ENCODE measurements at regions not wholly inside any gene's neighbourhood (a gene's known extent, or its start where the extent isn't known, plus 50 kb on each side); places are given as distances from the start of the nearest gene placed in this dataset.
"Not testable (repeated sequence)": the region's sequence is repeated elsewhere in the genome, so short reads cannot be mapped to it uniquely, and the experiment has no call there.

DNA sequence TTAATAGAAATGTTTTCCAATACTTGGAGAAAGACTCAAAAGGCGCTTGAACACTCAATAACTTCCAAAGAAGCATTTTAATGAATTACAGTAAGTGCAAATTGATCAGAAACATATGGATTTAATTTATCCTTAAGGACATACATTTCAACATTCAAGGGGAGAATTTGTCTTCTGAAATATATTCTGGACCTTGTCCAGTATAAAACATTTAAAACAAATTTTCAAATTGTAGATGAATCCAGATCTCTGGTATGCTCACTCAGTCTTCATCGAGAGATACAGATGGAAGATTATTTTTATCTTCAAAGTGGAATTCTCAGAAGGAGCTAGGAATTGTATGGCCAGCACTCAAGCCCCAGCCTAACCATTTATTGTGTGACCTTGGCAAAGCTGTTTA, 310.4 kb downstream of the ZNF674 start:
- H3K4me3 ChIP-seq (ENCODE audit: low read depth, low read length) = no peak overlapping the region

DNA sequence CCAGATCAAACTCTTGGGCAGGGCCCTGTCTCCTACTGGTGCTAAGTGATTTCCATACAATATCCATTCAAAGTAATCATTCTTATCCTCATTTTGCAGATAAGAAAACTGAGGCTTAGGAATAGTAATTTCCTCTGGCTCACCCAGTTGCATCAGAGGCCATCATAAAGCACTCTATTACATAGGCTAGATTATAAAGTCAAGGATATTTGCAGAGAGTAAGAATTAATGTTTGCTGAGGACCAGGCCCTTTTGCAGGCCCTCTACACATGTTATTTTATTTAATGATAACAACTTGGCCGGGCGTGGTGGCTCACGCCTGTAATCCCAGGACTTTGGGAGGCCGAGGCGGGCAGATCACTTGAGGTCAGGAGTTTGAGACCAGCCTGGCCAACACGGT, 316.8 kb downstream of the ZNF674 start:
- H3K4me3 ChIP-seq (ENCODE audit: low read depth, low read length) = no peak overlapping the region

DNA sequence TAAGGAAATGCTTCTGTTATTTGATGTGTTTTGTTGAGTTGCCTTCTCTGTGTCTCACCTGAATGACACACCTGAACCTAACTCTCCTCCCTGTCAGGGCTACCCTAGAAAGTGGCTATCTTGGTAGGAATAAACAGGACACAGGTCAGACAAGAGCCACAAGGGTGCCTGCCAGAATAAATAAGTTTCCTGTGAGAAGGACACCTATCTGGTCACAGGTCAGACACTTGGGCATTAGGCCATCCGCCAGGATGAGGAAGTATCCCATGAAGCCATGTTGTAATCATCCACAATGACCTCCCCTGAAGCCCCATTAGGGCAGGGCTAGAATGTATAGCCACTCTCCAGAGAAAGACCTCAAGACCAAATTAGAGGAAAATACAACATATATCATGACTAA, 318.8 kb downstream of the ZNF674 start:
- no peak overlapping the region for H3K4me3 ChIP-seq (ENCODE audit: low read depth, low read length)

- H3K4me3 ChIP-seq (ENCODE audit: low read depth, low read length) = not testable (repeated sequence)
Measured at GRCh38 chrX:46223499-46223898, 321.7 kb downstream of the ZNF674 start.

- no peak overlapping the region for H3K4me3 ChIP-seq (ENCODE audit: low read depth, low read length)
Measured at GRCh38 chrX:46220822-46221221, 324.4 kb downstream of the ZNF674 start.

GRCh38 chrX:46218373-46218772, 326.8 kb downstream of the ZNF674 start:
- no peak overlapping the region for H3K4me3 ChIP-seq (ENCODE audit: low read depth, low read length)

- no peak overlapping the region for H3K4me3 ChIP-seq (ENCODE audit: low read depth, low read length)
Measured at GRCh38 chrX:46216406-46216805, 328.8 kb downstream of the ZNF674 start.

DNA sequence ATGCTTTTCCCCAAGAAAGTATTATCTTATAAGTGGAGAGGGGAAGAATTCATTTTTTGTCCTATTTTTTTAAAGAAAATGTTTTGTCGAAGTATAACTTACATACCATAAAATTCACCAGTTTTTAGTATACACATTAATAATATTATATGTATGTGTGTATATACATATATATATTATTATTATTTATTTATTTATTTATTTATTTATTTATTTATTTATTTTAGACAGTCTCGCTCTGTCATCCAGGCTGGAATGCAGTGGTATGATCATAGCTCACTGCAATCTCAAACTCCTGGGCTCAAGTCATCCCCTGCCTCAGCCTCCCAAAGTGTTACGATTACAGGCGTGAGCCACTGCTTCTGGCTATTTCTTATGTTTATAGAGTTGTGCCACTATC, 334.1 kb downstream of the ZNF674 start:
- no peak overlapping the region for H3K4me3 ChIP-seq (ENCODE audit: low read depth, low read length)

DNA sequence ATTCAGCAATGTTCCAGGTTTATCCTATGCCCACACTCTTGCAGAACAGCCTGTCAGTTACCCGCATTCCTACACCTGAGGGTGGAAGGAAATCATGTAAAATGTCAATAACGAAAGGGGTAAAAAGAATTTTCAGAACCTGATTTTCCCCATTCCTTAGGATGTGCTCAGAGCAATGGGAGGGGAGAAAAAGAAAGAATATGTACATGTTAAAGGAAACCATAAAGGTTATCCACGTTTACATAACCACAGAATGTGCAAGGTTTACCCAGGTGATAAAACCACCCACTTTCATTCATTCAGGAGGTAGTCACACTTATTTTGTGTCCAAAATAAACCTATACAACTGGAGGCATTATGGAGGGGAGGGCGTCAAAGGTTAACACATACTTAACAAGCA, 335.5 kb downstream of the ZNF674 start:
- no peak overlapping the region for H3K4me3 ChIP-seq (ENCODE audit: low read depth, low read length)

- H3K4me3 ChIP-seq (ENCODE audit: low read depth, low read length) = no peak overlapping the region
Measured at GRCh38 chrX:46209037-46209436, 336.2 kb downstream of the ZNF674 start.

DNA sequence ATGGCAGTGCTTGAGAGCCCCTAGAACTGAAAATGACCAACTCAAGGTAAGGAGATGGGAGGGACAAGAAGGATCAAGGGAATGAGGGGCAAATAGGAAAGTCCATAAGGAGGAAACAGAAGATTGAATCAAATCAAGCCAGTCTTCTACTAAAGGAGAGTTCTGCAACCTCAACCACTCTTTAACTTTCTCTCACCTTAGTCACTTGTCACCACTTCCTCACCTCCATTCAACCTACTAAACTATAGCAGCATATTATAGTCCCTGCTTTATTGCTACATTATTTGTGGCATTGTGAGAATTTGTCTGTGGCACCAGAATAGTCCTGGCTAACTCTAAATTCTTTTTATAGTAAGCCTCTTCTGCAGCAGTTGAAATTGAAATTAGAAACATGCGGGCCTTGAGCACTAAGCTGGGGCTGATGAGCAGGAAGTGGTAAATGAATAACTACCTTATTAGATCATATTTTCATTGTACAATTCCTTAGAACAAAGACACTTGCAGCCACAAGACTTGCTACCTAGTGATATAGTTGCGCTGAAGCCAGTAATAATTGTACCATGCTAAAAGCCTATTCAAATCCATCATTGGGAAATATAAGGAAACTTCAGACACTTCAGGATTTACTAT, 336.9 kb downstream of the ZNF674 start:
- no peak overlapping the region for H3K4me3 ChIP-seq (ENCODE audit: low read depth, low read length)

GRCh38 chrX:46204721-46205422, 340.3 kb downstream of the ZNF674 start:
- no peak overlapping the region for H3K4me3 ChIP-seq (ENCODE audit: low read depth, low read length)

DNA sequence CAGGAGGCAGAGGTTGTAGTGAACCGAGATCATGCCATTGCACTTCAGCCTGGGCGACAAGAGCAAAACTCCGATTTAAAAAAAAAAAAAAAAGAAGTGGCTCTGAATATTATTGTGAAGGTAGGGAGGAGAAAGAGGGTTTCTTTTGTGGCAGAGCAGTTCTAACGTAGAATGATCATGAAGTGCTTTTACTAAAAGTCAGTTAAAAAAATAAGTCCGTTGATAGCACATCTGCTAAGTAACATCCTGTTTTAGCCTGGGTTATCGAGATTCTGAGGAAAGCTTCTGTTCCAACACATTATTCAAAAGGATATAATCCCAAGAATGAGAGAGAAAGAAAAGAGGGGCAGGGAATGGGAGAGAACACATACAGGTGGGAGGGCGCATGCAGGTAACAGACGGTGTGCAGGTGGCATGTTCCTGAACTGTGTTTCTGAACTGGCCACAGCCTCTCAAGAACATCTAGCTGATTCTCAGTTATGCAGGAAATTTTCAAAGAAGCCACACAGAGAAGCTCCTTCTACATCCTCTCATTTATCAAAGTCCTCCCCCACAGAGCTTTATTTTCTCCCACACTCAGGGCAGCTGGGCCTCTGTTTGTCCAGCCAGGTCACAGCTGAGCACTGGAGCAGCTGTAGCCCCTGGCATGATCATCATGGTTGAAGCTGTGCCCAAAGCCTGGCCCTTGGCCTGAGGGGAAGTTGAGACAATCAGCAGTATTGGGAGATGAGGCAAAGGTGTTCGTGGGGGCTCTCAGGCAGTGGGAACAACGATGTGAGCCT, 342.3 kb downstream of the ZNF674 start:
- no peak overlapping the region for H3K4me3 ChIP-seq (ENCODE audit: low read depth, low read length)

GRCh38 chrX:46200413-46200812, 344.8 kb downstream of the ZNF674 start:
- H3K4me3 ChIP-seq (ENCODE audit: low read depth, low read length) = no peak overlapping the region

GRCh38 chrX:46198858-46199257, 346.4 kb downstream of the ZNF674 start:
- H3K4me3 ChIP-seq (ENCODE audit: low read depth, low read length) = no peak overlapping the region

GRCh38 chrX:46186811-46187106, 358.5 kb downstream of the ZNF674 start:
- not testable (repeated sequence) for H3K4me3 ChIP-seq (ENCODE audit: low read depth, low read length)

- H3K4me3 ChIP-seq (ENCODE audit: low read depth, low read length) = no peak overlapping the region
Measured at GRCh38 chrX:46185923-46186810, 359.1 kb downstream of the ZNF674 start.

DNA sequence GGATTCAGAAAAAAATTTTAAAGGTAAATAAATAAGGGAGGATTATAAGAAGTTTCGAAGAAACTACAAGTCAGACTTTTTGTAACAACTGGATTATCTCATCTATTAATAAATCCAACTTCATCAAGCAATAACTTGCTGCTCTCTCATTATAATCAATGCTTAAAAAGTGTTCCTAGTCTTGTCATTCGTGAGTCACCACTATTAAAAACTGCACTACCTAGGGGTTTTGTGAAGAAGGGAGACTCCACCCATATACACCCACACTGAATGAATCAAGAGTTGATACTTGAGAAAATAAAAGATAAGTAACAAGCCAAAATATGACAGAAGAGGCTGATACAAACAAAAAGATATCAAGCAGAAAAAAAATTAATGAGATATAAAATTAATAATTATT, 360.5 kb downstream of the ZNF674 start:
- no peak overlapping the region for H3K4me3 ChIP-seq (ENCODE audit: low read depth, low read length)

- H3K4me3 ChIP-seq (ENCODE audit: low read depth, low read length) = no peak overlapping the region
Measured at GRCh38 chrX:46180258-46180687, 364.9 kb downstream of the ZNF674 start.

GRCh38 chrX:46179748-46180147, 365.5 kb downstream of the ZNF674 start:
- H3K4me3 ChIP-seq (ENCODE audit: low read depth, low read length) = no peak overlapping the region

- no peak overlapping the region for H3K4me3 ChIP-seq (ENCODE audit: low read depth, low read length)
Measured at GRCh38 chrX:46178763-46179162, 366.5 kb downstream of the ZNF674 start.
